MM.1S (cell line): ENCODE measurements at regions not wholly inside any gene's neighbourhood (a gene's known extent, or its start where the extent isn't known, plus 50 kb on each side); places are given as distances from the start of the nearest gene placed in this dataset.

Experiments used
- DNase-seq: peaks from one replicate; pipeline ENCODE4 v3.0.0-alpha.2; 2015
- H2AFZ ChIP-seq: fragments of 300-600 bp; sonication (generic); 2 replicates; pipeline ENCODE4 v1.6.0; 2016; ENCODE audit warnings: antibody characterized with exemption, low read length
- H3F3A ChIP-seq: fragments of 300-600 bp; sonication (generic); 2 replicates; pipeline ENCODE4 v1.6.1; 2016; ENCODE audit warnings: mild to moderate bottlenecking, antibody characterized with exemption, low read length, moderate library complexity, mixed read lengths; ENCODE audit not compliant: insufficient read depth
- H3K27ac ChIP-seq: fragments of 300-600 bp; sonication (generic); 2 replicates; pipeline ENCODE4 v1.5.1; 2016; ENCODE audit warnings: mild to moderate bottlenecking, low read length
- H3K27me3 ChIP-seq: fragments of 300-600 bp; sonication (generic); replicated peaks from 2 replicates; pipeline ENCODE4 v1.6.0; 2016; ENCODE audit warnings: low read length; ENCODE audit not compliant: insufficient read depth
- H3K36me3 ChIP-seq: fragments of 300-600 bp; sonication (generic); replicated peaks from 2 replicates; pipeline ENCODE4 v1.6.1; 2016; ENCODE audit warnings: mild to moderate bottlenecking, low read length, mixed read lengths; ENCODE audit not compliant: insufficient read depth
- H3K4me1 ChIP-seq: fragments of 300-600 bp; sonication (generic); 2 replicates; pipeline ENCODE4 v1.6.1; 2016; ENCODE audit warnings: low read length, mixed read lengths
- H3K4me2 ChIP-seq: fragments of 300-600 bp; sonication (generic); 2 replicates; pipeline ENCODE4 v1.6.0; 2016; ENCODE audit warnings: low read depth, low read length
- H3K4me3 ChIP-seq: fragments of 300-600 bp; sonication (generic); 2 replicates; pipeline ENCODE4 v1.5.1; 2016; ENCODE audit warnings: low read length, mixed read lengths
- H3K79me2 ChIP-seq: fragments of 300-600 bp; sonication (generic); 2 replicates; pipeline ENCODE4 v1.6.1; 2016; ENCODE audit warnings: mixed run types, low read length, mixed read lengths
- H3K9ac ChIP-seq: fragments of 300-600 bp; sonication (generic); 2 replicates; pipeline ENCODE4 v1.6.1; 2016; ENCODE audit warnings: low read length, mixed read lengths
- H3K9me2 ChIP-seq: fragments of 300-600 bp; sonication (generic); replicated peaks from 2 replicates; pipeline ENCODE4 v1.6.1; 2016; ENCODE audit warnings: mild to moderate bottlenecking, low read length, mixed read lengths; ENCODE audit not compliant: insufficient read depth
- H3K9me3 ChIP-seq: fragments of 300-600 bp; sonication (generic); replicated peaks from 2 replicates; pipeline ENCODE4 v1.6.1; 2016; ENCODE audit warnings: mild to moderate bottlenecking, low read length, mixed read lengths; ENCODE audit not compliant: insufficient read depth
- H4K20me1 ChIP-seq: fragments of 300-600 bp; sonication (generic); 2 replicates; pipeline ENCODE4 v1.6.1; 2016; ENCODE audit warnings: mild to moderate bottlenecking, low read length, moderate library complexity, mixed read lengths; ENCODE audit not compliant: insufficient read depth
- EZH2 ChIP-seq: fragments of 300-600 bp; sonication (generic); optimal IDR thresholded peaks from 2 replicates; pipeline ENCODE3; 2017; ENCODE audit warnings: low read depth, mild to moderate bottlenecking, antibody characterized with exemption, low read length, mixed read lengths
- EZH2phosphoT487 ChIP-seq: fragments of 300-600 bp; sonication (generic); IDR thresholded peaks from 2 replicates; pipeline ENCODE4 v1.6.1; 2018; ENCODE audit warnings: antibody characterized with exemption, low read length
- TF ChIP-seq, protein P1 (sequence below): fragments of 300-600 bp; sonication (generic); IDR thresholded peaks from 2 replicates; pipeline ENCODE4 v1.5.1; 2016; ENCODE audit warnings: antibody characterized with exemption, low read length, mixed read lengths

- Histone ChIP-seq H4K20me1 (no peaks in the 10 kb centered on the region), H3K4me3 (no peak overlapping the region), H3K27me3 (no peaks in the 10 kb centered on the region), H3K4me2 (no peak overlapping the region), H3K36me3 (no peaks in the 10 kb centered on the region), H3K9me3 (no peaks in the 10 kb centered on the region), H3K9ac (no peak overlapping the region), H3K4me1 (no peaks in the 10 kb centered on the region), H3K79me2 (no peaks in the 10 kb centered on the region), H3K9me2 (no peaks in the 10 kb centered on the region), H3K27ac (no peak overlapping the region), H3F3A (no peaks in the 10 kb centered on the region), H2AFZ (no peak overlapping the region)
- DNase-seq, result no peak
- TF ChIP-seq EZH2 (no peak), EZH2phosphoT487 (no peak)
- TF ChIP-seq, protein P1, sequence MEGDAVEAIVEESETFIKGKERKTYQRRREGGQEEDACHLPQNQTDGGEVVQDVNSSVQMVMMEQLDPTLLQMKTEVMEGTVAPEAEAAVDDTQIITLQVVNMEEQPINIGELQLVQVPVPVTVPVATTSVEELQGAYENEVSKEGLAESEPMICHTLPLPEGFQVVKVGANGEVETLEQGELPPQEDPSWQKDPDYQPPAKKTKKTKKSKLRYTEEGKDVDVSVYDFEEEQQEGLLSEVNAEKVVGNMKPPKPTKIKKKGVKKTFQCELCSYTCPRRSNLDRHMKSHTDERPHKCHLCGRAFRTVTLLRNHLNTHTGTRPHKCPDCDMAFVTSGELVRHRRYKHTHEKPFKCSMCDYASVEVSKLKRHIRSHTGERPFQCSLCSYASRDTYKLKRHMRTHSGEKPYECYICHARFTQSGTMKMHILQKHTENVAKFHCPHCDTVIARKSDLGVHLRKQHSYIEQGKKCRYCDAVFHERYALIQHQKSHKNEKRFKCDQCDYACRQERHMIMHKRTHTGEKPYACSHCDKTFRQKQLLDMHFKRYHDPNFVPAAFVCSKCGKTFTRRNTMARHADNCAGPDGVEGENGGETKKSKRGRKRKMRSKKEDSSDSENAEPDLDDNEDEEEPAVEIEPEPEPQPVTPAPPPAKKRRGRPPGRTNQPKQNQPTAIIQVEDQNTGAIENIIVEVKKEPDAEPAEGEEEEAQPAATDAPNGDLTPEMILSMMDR, result no peak
These were observed 668.8 kb upstream of the TENM4 start for GRCh38 chr11:80109652-80110051.

- Histone ChIP-seq H3K36me3 (no peaks in the 10 kb centered on the region), H3K79me2 (no peaks in the 10 kb centered on the region), H3K27me3 (no peaks in the 10 kb centered on the region), H3F3A (no peaks in the 10 kb centered on the region), H3K9ac (no peak overlapping the region), H2AFZ (no peak overlapping the region), H3K27ac (no peak overlapping the region), H3K4me2 (no peak overlapping the region), H4K20me1 (no peaks in the 10 kb centered on the region), H3K4me1 (no peaks in the 10 kb centered on the region), H3K4me3 (no peak overlapping the region), H3K9me2 (no peaks in the 10 kb centered on the region), H3K9me3 (no peaks in the 10 kb centered on the region)
- DNase-seq, result no peak
- TF ChIP-seq, protein P1, result no peak
These were observed 668.2 kb upstream of the TENM4 start for GRCh38 chr11:80109031-80109430.

DNA sequence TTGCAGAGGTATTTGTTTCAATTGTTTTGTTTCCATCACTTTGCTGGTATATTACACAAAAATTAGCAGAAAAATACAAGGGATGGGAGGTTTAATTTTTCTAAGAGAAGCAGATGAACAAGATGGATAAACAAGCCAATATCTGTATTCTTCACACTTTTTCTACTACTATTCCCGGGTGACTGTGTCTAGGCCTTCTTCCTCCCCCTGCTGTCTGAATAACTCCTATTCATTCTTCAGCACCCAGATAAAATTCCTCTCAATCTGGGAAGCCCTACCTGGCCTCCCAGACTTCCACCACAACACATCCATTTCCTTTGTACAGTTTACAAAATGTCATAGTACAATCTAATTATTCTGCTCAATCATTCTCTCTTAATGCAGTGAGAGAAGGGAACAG is 666.6 kb upstream of the TENM4 start:
- no peak for DNase-seq
- Histone ChIP-seq H3K4me3 (no peak overlapping the region), H3K9me2 (no peaks in the 10 kb centered on the region), H3F3A (no peaks in the 10 kb centered on the region), H3K27me3 (no peaks in the 10 kb centered on the region), H2AFZ (no peak overlapping the region), H3K79me2 (no peaks in the 10 kb centered on the region), H4K20me1 (no peaks in the 10 kb centered on the region), H3K9ac (no peak overlapping the region), H3K9me3 (no peaks in the 10 kb centered on the region), H3K27ac (no peak overlapping the region), H3K4me2 (no peak overlapping the region), H3K4me1 (no peaks in the 10 kb centered on the region), H3K36me3 (no peaks in the 10 kb centered on the region)
- TF ChIP-seq EZH2phosphoT487 (no peak), EZH2 (no peak)
- TF ChIP-seq, protein P1, result no peak

DNA sequence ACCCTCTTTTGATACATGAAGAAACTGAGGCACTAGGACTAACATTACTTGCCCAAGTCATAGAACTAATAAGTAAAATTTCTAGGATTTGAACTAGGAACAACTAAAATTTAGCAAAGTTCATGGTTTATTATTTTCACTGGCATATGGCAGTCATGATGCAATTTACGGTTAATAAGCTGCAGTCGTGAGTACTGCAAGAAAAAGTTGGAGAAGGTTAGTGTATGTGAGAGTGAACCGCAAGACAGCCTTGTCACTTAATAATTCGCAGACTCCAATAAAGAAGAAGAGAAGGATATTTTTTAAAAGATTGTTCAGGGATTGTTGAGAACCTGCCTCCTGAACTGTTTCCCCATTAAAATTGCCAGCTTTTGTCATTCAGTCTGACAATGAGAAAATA is 663.4 kb upstream of the TENM4 start:
- H3K4me2 ChIP-seq, result no peak overlapping the region
- H3K36me3 ChIP-seq, result no peaks in the 10 kb centered on the region
- H3K4me1 ChIP-seq, result no peaks in the 10 kb centered on the region
- no peaks in the 10 kb centered on the region for H3F3A ChIP-seq
- no peak overlapping the region for H2AFZ ChIP-seq
- H3K9me3 ChIP-seq, result no peaks in the 10 kb centered on the region
- no peaks in the 10 kb centered on the region; the same call in 1 of the 2 replicates for H3K27me3 ChIP-seq
- H3K9me2 ChIP-seq, result no peaks in the 10 kb centered on the region
- H4K20me1 ChIP-seq, result no peaks in the 10 kb centered on the region
- no peaks in the 10 kb centered on the region for H3K79me2 ChIP-seq
- TF ChIP-seq EZH2 (no peak), EZH2phosphoT487 (no peak)
- TF ChIP-seq, protein P1, result no peak
- H3K4me3 ChIP-seq, result no peak overlapping the region
- H3K9ac ChIP-seq, result no peak overlapping the region
- H3K27ac ChIP-seq, result no peak overlapping the region
- DNase-seq, result no peak
